ENCODE measurements at regions not wholly inside any gene's neighbourhood (a gene's known extent, or its start where the extent isn't known, plus 50 kb on each side); places are given as distances from the start of the nearest gene placed in this dataset.
A peak's percentile ranks its signal among the peaks of the same experiment; 100 is the strongest.

GRCh38 chr16:50953290-50953689, 197.8 kb downstream of the SALL1 start:
- DNase-seq: no peak

- no peak for DNase-seq
Measured at GRCh38 chr16:50950955-50951354, 200.1 kb downstream of the SALL1 start.

- DNase-seq: peak; percentile 65
Measured at GRCh38 chr16:50948268-50948930, 202.7 kb downstream of the SALL1 start.

GRCh38 chr16:50947826-50948225, 203.2 kb downstream of the SALL1 start:
- DNase-seq: no peak

- no peak for DNase-seq
Measured at GRCh38 chr16:50946606-50947005, 204.5 kb downstream of the SALL1 start.

- DNase-seq: no peak
Measured at GRCh38 chr16:50946098-50946497, 204.2 kb downstream of the CYLD start.

- no peak for DNase-seq
Measured at GRCh38 chr16:50945171-50945570, 203.3 kb downstream of the CYLD start.

GRCh38 chr16:50944436-50944835, 202.6 kb downstream of the CYLD start:
- no peak for DNase-seq

GRCh38 chr16:50944033-50944432, 202.1 kb downstream of the CYLD start:
- DNase-seq: no peak

- no peak for DNase-seq
Measured at GRCh38 chr16:50942143-50942542, 200.3 kb downstream of the CYLD start.

GRCh38 chr16:50941681-50942080, 199.8 kb downstream of the CYLD start:
- no peak for DNase-seq

- DNase-seq: no peak
Measured at GRCh38 chr16:50940275-50940854, 198.5 kb downstream of the CYLD start.

- DNase-seq: no peak
Measured at GRCh38 chr16:50939356-50939755, 197.5 kb downstream of the CYLD start.

GRCh38 chr16:50938932-50939331, 197.0 kb downstream of the CYLD start:
- no peak for DNase-seq

- DNase-seq: no peak
Measured at GRCh38 chr16:50933262-50933661, 191.4 kb downstream of the CYLD start.

- DNase-seq: no peak
Measured at GRCh38 chr16:50932348-50932935, 190.6 kb downstream of the CYLD start.

GRCh38 chr16:50928065-50928464, 186.2 kb downstream of the CYLD start:
- no peak for DNase-seq

GRCh38 chr16:50925758-50926357, 184.0 kb downstream of the CYLD start:
- no peak for DNase-seq

- no peak for DNase-seq
Measured at GRCh38 chr16:50924759-50925545, 183.1 kb downstream of the CYLD start.

GRCh38 chr16:50917950-50918703, 176.2 kb downstream of the CYLD start:
- DNase-seq: peak; percentile 68

- no peak for DNase-seq
Measured at GRCh38 chr16:50916040-50916439, 174.2 kb downstream of the CYLD start.

- DNase-seq: no peak
Measured at GRCh38 chr16:50915120-50915519, 173.2 kb downstream of the CYLD start.

GRCh38 chr16:50910736-50911100, 168.8 kb downstream of the CYLD start:
- peak; percentile 11 for DNase-seq
